BLaER1 treated with 17β-estradiol and CSF1 and Interleukin-3, amounts not matched to agents 10 nM and 100 nM (cell line): ENCODE measurements at regions not wholly inside any gene's neighbourhood (a gene's known extent, or its start where the extent isn't known, plus 50 kb on each side); places are given as distances from the start of the nearest gene placed in this dataset.
A peak's percentile ranks its signal among the peaks of the same experiment; 100 is the strongest.

ENCODE experiments used
- H3K27ac ChIP-seq, 11 experiments: shearing (Covaris generic); formaldehyde crosslinking; 2 replicates each; pipeline ENCODE4 v1.8.1; 2022
- H3K27me3 ChIP-seq, 11 experiments: shearing (Covaris generic); formaldehyde crosslinking; 2 replicates each; pipeline ENCODE4 v1.8.1; 2022
- H3K36me3 ChIP-seq, 11 experiments: shearing (Covaris generic); formaldehyde crosslinking; 2 replicates each; pipeline ENCODE4 v1.8.1; 2022
- H3K4me1 ChIP-seq, 10 experiments: shearing (Covaris generic); formaldehyde crosslinking; 2 replicates each; pipeline ENCODE4 v1.8.1; 2022
- H3K4me2 ChIP-seq, 11 experiments: shearing (Covaris generic); formaldehyde crosslinking; 2 replicates each; pipeline ENCODE4 v1.8.1; 2022
- H3K4me3 ChIP-seq, 10 experiments: shearing (Covaris generic); formaldehyde crosslinking; 2 replicates each; pipeline ENCODE4 v1.8.1; 2022
- H3K9ac ChIP-seq, 11 experiments: shearing (Covaris generic); formaldehyde crosslinking; 2 replicates each; pipeline ENCODE4 v1.8.1; 2022
- H3K9me3 ChIP-seq, 11 experiments: shearing (Covaris generic); formaldehyde crosslinking; replicated peaks in 1 of 11; 2 replicates each; pipeline ENCODE4 v1.8.1; 2022
- H4K20me1 ChIP-seq, 11 experiments: shearing (Covaris generic); formaldehyde crosslinking; 2 replicates each; pipeline ENCODE4 v1.8.1; 2022
- Cebpa-rat ChIP-seq, 11 experiments: shearing (Covaris generic); IDR thresholded peaks; 2 replicates each; pipeline ENCODE4 v1.8.1; 2022

GRCh38 chr17:15177343-15177742 lies 87.8 kb downstream of the PMP22 start:
- H3K4me3 ChIP-seq: no peak overlapping the region
- TF ChIP-seq Cebpa-rat (IDR thresholded peaks at IDR 0.05): no peak
- no peaks in the 10 kb centered on the region for H3K27me3 ChIP-seq
- H3K9ac ChIP-seq: no peak overlapping the region
- H3K4me1 ChIP-seq: peaks cover 6 to 33% (median 10%) of the 10 kb centered on the region in 10 experiments; a peak in 17 of 20 replicates
- H3K9me3 ChIP-seq: peaks cover 0 to 15% (median 6%) of the 10 kb centered on the region in 11 experiments; a peak in 9 of 22 replicates
- H4K20me1 ChIP-seq: no peaks in the 10 kb centered on the region
- no peak overlapping the region for H3K27ac ChIP-seq
- H3K36me3 ChIP-seq: no peaks in the 10 kb centered on the region
- H3K4me2 ChIP-seq: no peak overlapping the region

- no peak for TF ChIP-seq Cebpa-rat (IDR thresholded peaks at IDR 0.05)
- no peaks in the 10 kb centered on the region for H3K36me3 ChIP-seq
- no peak overlapping the region for H3K4me3 ChIP-seq
- no peaks in the 10 kb centered on the region for H3K27me3 ChIP-seq
- H3K4me2 ChIP-seq: peak overlapping the region in 7 of 11 experiments; percentile 3 to 54 (median 41); a peak in 10 of 22 replicates
- H3K9ac ChIP-seq: no peak overlapping the region
- peaks cover 0 to 8% (median 2%) of the 10 kb centered on the region in 11 experiments; a peak in 8 of 22 replicates for H3K9me3 ChIP-seq
- no peak overlapping the region for H3K27ac ChIP-seq
- H3K4me1 ChIP-seq: peaks cover 6 to 18% (median 10%) of the 10 kb centered on the region in 10 experiments; a peak in 17 of 20 replicates
- no peaks in the 10 kb centered on the region for H4K20me1 ChIP-seq
Observed at GRCh38 chr17:15175356-15175755, 89.8 kb downstream of the PMP22 start.

- Histone ChIP-seq H4K20me1 (no peaks in the 10 kb centered on the region), H3K9ac (no peak overlapping the region), H3K4me1 (peaks cover 0 to 13% (median 6%) of the 10 kb centered on the region in 10 experiments; a peak in 13 of 20 replicates), H3K27ac (no peak overlapping the region), H3K36me3 (no peaks in the 10 kb centered on the region), H3K27me3 (no peaks in the 10 kb centered on the region), H3K9me3 (no peaks in the 10 kb centered on the region), H3K4me3 (no peak overlapping the region), H3K4me2 (0 out of 22 replicates have a peak overlapping the region, but pooled peaks of 1 of the 11 experiments have one; percentile 34)
- TF ChIP-seq Cebpa-rat (IDR thresholded peaks at IDR 0.05): no peak
Observed at GRCh38 chr17:15171167-15172047, 93.7 kb downstream of the PMP22 start.

DNA sequence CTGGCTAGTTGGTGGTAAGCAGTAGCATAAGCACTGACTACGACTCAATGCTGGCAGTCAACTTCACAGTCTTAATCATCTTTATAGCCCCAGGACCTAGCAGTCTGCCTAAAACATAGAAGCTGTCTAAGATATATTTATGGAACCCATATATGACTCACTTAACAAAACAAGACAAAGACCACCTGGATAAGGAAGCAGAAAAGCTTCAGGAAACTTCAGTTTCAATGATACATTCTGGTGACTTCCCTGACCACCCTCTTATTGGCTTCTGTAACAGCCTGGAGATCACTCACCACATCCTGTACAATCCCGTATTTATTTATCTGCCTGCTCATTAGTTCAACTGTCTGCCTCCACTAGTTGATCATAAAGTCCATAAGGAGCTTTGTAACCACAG lies 95.5 kb downstream of the PMP22 start:
- H3K36me3 ChIP-seq: no peaks in the 10 kb centered on the region
- H3K4me3 ChIP-seq: no peak overlapping the region
- peaks cover 0 to 13% (median 2%) of the 10 kb centered on the region in 10 experiments; a peak in 8 of 20 replicates for H3K4me1 ChIP-seq
- no peaks in the 10 kb centered on the region for H3K27me3 ChIP-seq
- H3K9me3 ChIP-seq: no peaks in the 10 kb centered on the region
- H3K9ac ChIP-seq: no peak overlapping the region
- H4K20me1 ChIP-seq: no peaks in the 10 kb centered on the region
- peak overlapping the region in 4 of 11 experiments; percentile 5 to 38 (median 5); a peak in 3 of 22 replicates for H3K4me2 ChIP-seq
- H3K27ac ChIP-seq: no peak overlapping the region
- TF ChIP-seq Cebpa-rat (IDR thresholded peaks at IDR 0.05): no peak

- no peak for TF ChIP-seq Cebpa-rat (IDR thresholded peaks at IDR 0.05)
- no peaks in the 10 kb centered on the region for H3K27me3 ChIP-seq
- no peak overlapping the region for H3K27ac ChIP-seq
- no peak overlapping the region for H3K9ac ChIP-seq
- no peaks in the 10 kb centered on the region for H4K20me1 ChIP-seq
- H3K36me3 ChIP-seq: no peaks in the 10 kb centered on the region
- no peak overlapping the region for H3K4me2 ChIP-seq
- peaks cover 0 to 1% (median 0%) of the 10 kb centered on the region in 11 experiments; a peak in 2 of 22 replicates for H3K9me3 ChIP-seq
- H3K4me3 ChIP-seq: no peak overlapping the region
- peaks cover 0 to 13% (median 2%) of the 10 kb centered on the region in 10 experiments; a peak in 8 of 20 replicates for H3K4me1 ChIP-seq
Observed at GRCh38 chr17:15168379-15168778, 96.7 kb downstream of the PMP22 start.

GRCh38 chr17:15161395-15161794 lies 103.7 kb downstream of the PMP22 start:
- no peak overlapping the region for H3K4me3 ChIP-seq
- H3K9ac ChIP-seq: no peak overlapping the region
- H4K20me1 ChIP-seq: no peaks in the 10 kb centered on the region
- TF ChIP-seq Cebpa-rat (IDR thresholded peaks at IDR 0.05): no peak
- no peaks in the 10 kb centered on the region for H3K27me3 ChIP-seq
- H3K4me1 ChIP-seq: peaks cover 17 to 22% (median 18%) of the 10 kb centered on the region in 10 experiments
- peaks cover 0 to 5% (median 4%) of the 10 kb centered on the region in 11 experiments; a peak in 3 of 22 replicates for H3K9me3 ChIP-seq
- no peak overlapping the region for H3K27ac ChIP-seq
- no peak overlapping the region for H3K4me2 ChIP-seq
- no peaks in the 10 kb centered on the region for H3K36me3 ChIP-seq

GRCh38 chr17:15157051-15157450 lies 108.1 kb downstream of the PMP22 start:
- no peaks in the 10 kb centered on the region for H3K27me3 ChIP-seq
- H3K4me1 ChIP-seq: peaks cover 17 to 34% (median 19%) of the 10 kb centered on the region in 10 experiments
- peak overlapping the region; percentile 61 to 77 (median 71) for H3K4me2 ChIP-seq
- no peaks in the 10 kb centered on the region for H3K36me3 ChIP-seq
- H3K27ac ChIP-seq: no peak overlapping the region; a peak in 2 of 22 replicates
- no peaks in the 10 kb centered on the region for H4K20me1 ChIP-seq
- TF ChIP-seq Cebpa-rat (IDR thresholded peaks at IDR 0.05): no peak
- H3K4me3 ChIP-seq: no peak overlapping the region
- no peak overlapping the region; a peak in 1 of 22 replicates for H3K9ac ChIP-seq
- peaks cover 0 to 5% (median 0%) of the 10 kb centered on the region in 11 experiments; a peak in 2 of 22 replicates for H3K9me3 ChIP-seq

DNA sequence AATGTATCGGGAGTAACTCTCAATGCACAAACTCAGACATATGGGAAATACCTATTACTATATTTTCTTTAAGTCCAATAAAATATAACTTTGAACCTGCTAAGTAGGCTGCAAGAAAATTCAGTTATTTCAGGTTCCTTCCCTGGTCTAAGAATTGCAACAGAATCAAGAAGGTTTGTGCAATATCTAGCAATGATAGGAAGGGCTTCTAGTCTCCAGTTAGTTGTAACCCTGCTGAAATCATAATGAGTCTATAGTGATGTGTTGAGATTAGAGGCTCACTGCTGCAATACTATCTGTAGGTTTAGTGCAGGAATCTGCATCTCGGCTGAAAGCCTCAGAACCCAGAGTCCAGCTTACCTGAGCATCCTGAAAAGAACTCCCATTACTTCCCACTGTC lies 110.5 kb downstream of the PMP22 start:
- Histone ChIP-seq H3K4me2 (peak overlapping the region in 1 of 11 experiments; percentile 0; a peak in 1 of 22 replicates), H3K27ac (no peak overlapping the region), H3K4me3 (no peak overlapping the region), H4K20me1 (no peaks in the 10 kb centered on the region), H3K36me3 (no peaks in the 10 kb centered on the region), H3K27me3 (no peaks in the 10 kb centered on the region), H3K9ac (no peak overlapping the region), H3K4me1 (peaks cover 17 to 34% (median 19%) of the 10 kb centered on the region in 10 experiments), H3K9me3 (peaks cover 0 to 5% (median 0%) of the 10 kb centered on the region in 11 experiments; a peak in 2 of 22 replicates)
- no peak for TF ChIP-seq Cebpa-rat (IDR thresholded peaks at IDR 0.05)

- no peak for TF ChIP-seq Cebpa-rat (IDR thresholded peaks at IDR 0.05)
- Histone ChIP-seq H3K36me3 (no peaks in the 10 kb centered on the region), H3K4me3 (no peak overlapping the region), H4K20me1 (no peaks in the 10 kb centered on the region), H3K27ac (no peak overlapping the region), H3K4me2 (no peak overlapping the region), H3K9ac (no peak overlapping the region), H3K27me3 (no peaks in the 10 kb centered on the region), H3K4me1 (no peaks in the 10 kb centered on the region), H3K9me3 (peaks cover 0 to 17% (median 5%) of the 10 kb centered on the region in 11 experiments; a peak in 9 of 22 replicates)
Observed at GRCh38 chr17:15145621-15146020, 119.5 kb downstream of the PMP22 start.
